HG03039 (cell line): ENCODE measurements at regions not wholly inside any gene's neighbourhood (a gene's known extent, or its start where the extent isn't known, plus 50 kb on each side); places are given as distances from the start of the nearest gene placed in this dataset.
A peak's percentile ranks its signal among the peaks of the same experiment; 100 is the strongest.

Experiments
- ATAC-seq: cut with Tn5 transposase; IDR thresholded peaks from one replicate; pipeline ENCODE4 v1.9.1; 2021; ENCODE audit warnings: mild to moderate bottlenecking, moderate library complexity; ENCODE audit not compliant: unreplicated experiment

GRCh38 chr10:58140691-58141347, 126.9 kb downstream of the IPMK start:
- ATAC-seq: no peak

- ATAC-seq: no peak
Measured at GRCh38 chr10:58140054-58140453, 127.6 kb downstream of the IPMK start.

GRCh38 chr10:58137813-58138212, 129.9 kb downstream of the IPMK start:
- ATAC-seq: no peak

- ATAC-seq: no peak
Measured at GRCh38 chr10:58115218-58116050, 152.3 kb downstream of the IPMK start.

- no peak for ATAC-seq
Measured at GRCh38 chr10:58109731-58110130, 158.0 kb downstream of the IPMK start.

GRCh38 chr10:58107506-58107905, 160.2 kb downstream of the IPMK start:
- ATAC-seq: no peak

GRCh38 chr10:58106211-58107035, 161.3 kb downstream of the IPMK start:
- no peak for ATAC-seq

DNA sequence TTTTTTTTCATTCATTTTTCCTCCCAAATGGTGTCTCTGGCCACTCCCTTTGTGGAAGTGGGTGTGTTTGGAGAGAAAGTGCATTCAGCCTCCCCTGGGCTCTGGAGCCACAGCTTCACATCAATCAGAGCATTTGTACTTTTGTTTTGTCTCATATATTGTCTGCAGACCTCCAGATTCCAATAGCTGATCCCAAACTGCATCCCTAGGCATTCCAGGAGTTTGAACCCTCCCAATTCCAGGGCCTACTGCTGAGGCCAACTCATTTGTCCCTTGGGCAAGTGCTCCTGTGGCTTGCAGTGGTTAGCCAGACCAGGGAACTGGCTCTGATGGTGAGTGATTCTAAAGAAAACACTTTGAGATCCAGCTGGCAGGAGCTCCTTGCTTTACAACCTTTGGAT, 163.3 kb downstream of the IPMK start:
- no peak for ATAC-seq

DNA sequence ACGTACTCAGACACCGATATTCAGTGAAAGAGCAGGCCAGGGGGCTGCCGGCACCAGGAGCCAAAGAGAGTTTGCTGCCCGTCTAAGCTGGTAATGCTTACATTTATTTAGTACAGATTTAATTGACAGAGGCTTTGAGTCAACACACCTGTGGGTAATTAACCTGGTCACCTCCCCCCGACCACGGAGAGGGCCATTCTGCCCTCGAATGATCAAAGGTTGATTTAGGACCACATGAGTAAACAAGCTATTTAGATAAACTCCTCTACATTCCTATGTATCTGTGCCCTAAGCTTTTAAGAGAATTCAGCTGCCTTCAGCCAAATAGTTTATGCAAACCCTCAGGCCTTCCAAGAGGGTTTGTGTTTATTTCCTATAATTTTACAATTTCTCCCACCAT, 164.8 kb downstream of the IPMK start:
- no peak for ATAC-seq

DNA sequence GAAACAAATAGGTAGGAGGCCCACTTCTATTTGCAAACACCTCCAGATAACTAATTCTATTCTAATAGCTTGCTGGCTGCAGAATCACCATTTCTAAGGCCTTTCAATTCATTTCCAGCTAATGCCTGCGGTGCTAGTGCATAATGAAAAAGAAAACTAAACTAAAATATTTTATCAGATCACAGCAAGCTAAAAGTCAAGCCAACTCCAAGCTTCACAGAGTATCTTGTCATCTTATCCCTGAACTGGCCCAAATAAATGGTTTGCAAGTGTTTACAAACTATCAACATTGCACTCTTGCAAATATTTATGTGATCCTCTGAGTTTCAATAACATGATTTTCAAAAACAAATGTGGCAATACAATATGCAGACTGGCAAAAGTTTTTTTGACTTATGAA, 166.0 kb downstream of the IPMK start:
- ATAC-seq: no peak

- peak; percentile 75 for ATAC-seq
Measured at GRCh38 chr10:58094985-58095718, 172.5 kb downstream of the IPMK start.

DNA sequence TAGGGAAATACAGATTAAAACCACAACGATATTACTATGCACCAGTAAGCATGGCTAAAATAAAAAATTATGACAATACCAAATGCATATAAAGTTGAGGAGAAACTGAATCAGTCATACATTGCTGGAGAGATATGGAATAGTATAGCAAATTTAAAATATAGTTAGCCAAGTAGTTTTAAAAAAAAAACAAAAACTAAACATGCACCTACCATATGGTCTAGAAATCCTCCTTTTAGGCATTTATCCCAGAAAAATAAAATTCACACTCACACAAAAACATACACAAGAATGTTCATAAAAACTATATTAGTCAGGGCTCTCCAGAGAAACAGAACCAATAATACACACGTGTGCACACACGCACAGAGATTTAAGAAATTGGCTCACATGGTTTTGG, 175.8 kb downstream of the IPMK start:
- ATAC-seq: no peak

DNA sequence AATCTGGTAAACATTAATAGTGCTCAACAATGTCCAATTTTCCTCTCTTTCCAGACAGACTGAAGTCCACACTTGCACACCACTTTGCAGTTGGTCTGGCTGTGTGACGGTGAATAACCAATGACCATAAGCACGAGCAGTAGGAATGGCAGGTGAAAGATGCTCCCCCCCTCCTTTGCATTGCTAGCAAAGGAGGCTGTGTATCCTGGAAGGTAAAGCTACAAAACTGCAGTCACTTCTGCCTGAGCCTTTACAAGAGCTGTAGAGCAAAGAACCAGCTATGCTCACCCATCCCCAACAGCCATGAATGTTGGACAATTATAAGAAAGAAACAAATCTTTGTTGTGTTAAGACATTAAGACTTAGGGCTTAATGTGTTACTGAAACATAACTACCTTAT, 178.0 kb downstream of the IPMK start:
- ATAC-seq: no peak

GRCh38 chr10:58087896-58088295, 179.8 kb downstream of the IPMK start:
- ATAC-seq: no peak

GRCh38 chr10:58086763-58087150, 180.9 kb downstream of the IPMK start:
- ATAC-seq: no peak

DNA sequence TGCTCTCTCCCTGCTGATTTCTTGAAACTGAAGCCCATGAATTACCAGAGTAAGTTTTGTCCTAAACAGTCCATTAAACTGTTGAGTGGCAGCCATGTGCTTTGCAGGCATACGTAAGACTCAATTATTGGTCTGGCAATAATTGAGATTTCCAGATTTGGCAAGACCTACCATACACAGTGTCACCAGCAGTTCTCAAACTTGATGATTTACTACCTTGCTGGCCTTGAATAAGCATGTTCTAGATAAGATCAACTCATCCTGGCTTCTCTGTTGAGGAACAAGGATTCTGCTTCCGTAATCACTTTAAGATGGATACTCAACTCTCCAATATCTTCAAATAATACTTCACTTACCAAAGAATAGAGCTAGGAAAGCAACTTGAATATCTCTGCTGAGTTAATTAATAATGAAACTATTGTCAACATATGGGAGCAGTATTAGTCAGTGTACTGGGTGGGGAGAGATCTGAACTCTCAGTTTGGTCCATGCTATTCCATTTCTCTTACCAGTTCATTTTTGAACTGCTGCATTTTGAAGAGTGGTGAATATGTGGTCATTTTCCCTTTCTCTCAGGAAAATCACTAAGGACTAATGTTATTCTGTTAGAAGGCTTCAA, 181.4 kb downstream of the IPMK start:
- ATAC-seq: no peak

GRCh38 chr10:58082248-58082647, 185.4 kb downstream of the IPMK start:
- no peak for ATAC-seq

DNA sequence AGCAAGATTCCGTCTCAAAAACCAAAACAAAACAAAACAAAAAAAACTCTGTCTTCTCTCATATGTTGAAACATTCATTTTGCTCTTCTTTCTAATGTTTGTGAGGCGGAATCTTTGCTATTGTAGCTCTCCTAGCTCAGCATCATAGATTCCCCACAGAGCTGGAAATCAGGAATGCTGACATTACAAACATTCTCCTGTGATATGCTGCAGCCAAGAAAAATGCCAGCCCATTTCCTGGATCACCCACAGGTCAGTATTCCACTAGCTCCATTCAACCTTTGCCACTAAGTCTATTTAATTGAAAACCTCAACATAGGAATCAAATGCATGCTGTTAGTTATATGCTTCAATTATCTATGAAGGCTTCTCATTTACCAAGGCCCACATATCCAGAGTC, 186.3 kb downstream of the IPMK start:
- ATAC-seq: no peak

GRCh38 chr10:58079461-58079860, 188.2 kb downstream of the IPMK start:
- no peak for ATAC-seq

GRCh38 chr10:58072634-58073033, 195.1 kb downstream of the IPMK start:
- ATAC-seq: no peak

DNA sequence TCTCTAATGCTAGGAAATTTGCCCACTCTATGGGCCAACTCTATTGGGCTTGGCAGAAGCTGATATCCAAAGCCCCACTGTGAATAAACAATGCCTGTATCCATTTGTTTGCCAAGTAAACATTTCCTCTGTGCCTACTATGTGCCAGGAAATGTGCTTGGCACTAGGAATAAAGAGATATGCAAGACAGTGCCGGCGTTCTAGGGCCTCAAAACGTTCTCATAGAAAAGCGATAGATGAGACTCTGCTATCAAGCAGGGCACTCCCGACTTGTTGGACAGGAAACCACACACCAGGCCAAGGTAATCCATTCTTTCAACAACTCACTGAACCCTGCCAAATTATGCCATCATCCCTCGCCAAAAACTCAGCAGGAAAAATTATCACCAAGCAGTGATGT, 196.7 kb downstream of the IPMK start:
- ATAC-seq: no peak
